Testis (tissue), 2 donors: ENCODE measurements at regions not wholly inside any gene's neighbourhood (a gene's known extent, or its start where the extent isn't known, plus 50 kb on each side); places are given as distances from the start of the nearest gene placed in this dataset.

ENCODE experiments used
- DNase-seq: peaks from one replicate; pipeline ENCODE4 v3.0.0-alpha.2; 2019
- H3K27ac ChIP-seq, 2 donors: fragments of 200-600 bp; sonication (generic); one replicate each; pipeline ENCODE4 v1.5.1; 2019
- H3K27me3 ChIP-seq: fragments of 200-600 bp; sonication (generic); one replicate; pipeline ENCODE4 v1.5.1; 2019
- H3K36me3 ChIP-seq: fragments of 200-600 bp; sonication (generic); one replicate; pipeline ENCODE4 v1.5.1; 2017; ENCODE audit warnings: low read depth; ENCODE audit errors: missing control alignments
- H3K4me1 ChIP-seq: fragments of 200-600 bp; sonication (generic); one replicate; pipeline ENCODE4 v1.5.1; 2019
- H3K4me3 ChIP-seq, 2 donors: fragments of 200-600 bp; sonication (generic); one replicate each; pipeline ENCODE4 v1.5.1; 2017 to 2019
- H3K9me3 ChIP-seq: fragments of 200-600 bp; sonication (generic); one replicate; pipeline ENCODE4 v1.5.1; 2017
- CTCF ChIP-seq, 3 experiments: fragments of 450-650 bp in 2 of 3; fragments of 200-600 bp in 1 of 3; sonication (generic) in 1 of 3; IDR thresholded peaks; one replicate each; pipeline ENCODE4 v1.5.1; 2016 to 2019; ENCODE audit warnings: antibody characterized with exemption in 3 of 3, mild to moderate bottlenecking in 2 of 3, moderate library complexity in 1 of 3
- POLR2A ChIP-seq: fragments of 450-650 bp; IDR thresholded peaks from one replicate; pipeline ENCODE4 v1.6.1; 2017; ENCODE audit warnings: antibody characterized with exemption, mild to moderate bottlenecking, moderate library complexity
- WGBS, 2 donors: methylation state at CpG; one replicate each; pipeline ENCODE4 v1.1.5; 2018; 5-methylcytosine and 5-hydroxymethylcytosine counted together
- intact Hi-C: fragments of 100-400 bp; cut with DNase I; formaldehyde crosslinking; loops from one replicate; pipeline ENCODE4 v1.15.1; 2023; ENCODE audit warnings: low total_unique reads

- Histone ChIP-seq H3K27ac (no peak overlapping the region), H3K4me1 (no peaks in the 10 kb centered on the region), H3K36me3 (no peaks in the 10 kb centered on the region), H3K9me3 (no peaks in the 10 kb centered on the region), H3K4me3 (no peak overlapping the region), H3K27me3 (no peaks in the 10 kb centered on the region)
- DNase-seq, result no peak
- 51 to 52% methylated on average over 6 of the region's 6 CpGs for WGBS, 2 donors
- no peak for TF ChIP-seq CTCF (IDR thresholded peaks at IDR 0.05)
- no peak for TF ChIP-seq POLR2A
- intact Hi-C loops, result no loop called here
Observed at GRCh38 chr2:220887876-220888275, 684.2 kb downstream of the EPHA4 start.

GRCh38 chr2:220890931-220891330 is 681.2 kb downstream of the EPHA4 start:
- DNase-seq, result no peak
- 69 to 74% methylated on average over 3 of the region's 3 CpGs for WGBS, 2 donors
- Histone ChIP-seq H3K27me3 (no peaks in the 10 kb centered on the region), H3K27ac (no peak overlapping the region), H3K9me3 (no peaks in the 10 kb centered on the region), H3K36me3 (no peaks in the 10 kb centered on the region), H3K4me3 (no peak overlapping the region), H3K4me1 (no peaks in the 10 kb centered on the region)
- TF ChIP-seq CTCF (IDR thresholded peaks at IDR 0.05) (no peak), POLR2A (no peak)
- intact Hi-C loops, result no loop called here

- no peak overlapping the region for H3K4me3 ChIP-seq
- H3K27ac ChIP-seq, result no peak overlapping the region
- no peaks in the 10 kb centered on the region for H3K27me3 ChIP-seq
- no peaks in the 10 kb centered on the region for H3K4me1 ChIP-seq
- TF ChIP-seq POLR2A (no peak), CTCF (IDR thresholded peaks at IDR 0.05) (no peak)
- intact Hi-C loops, result no loop called here
- no peak for DNase-seq
- no peaks in the 10 kb centered on the region for H3K36me3 ChIP-seq
- 83 to 89% methylated on average over 1 of the region's 1 CpG for WGBS, 2 donors
- H3K9me3 ChIP-seq, result no peaks in the 10 kb centered on the region
Observed at GRCh38 chr2:220891405-220891804, 680.7 kb downstream of the EPHA4 start.

- Histone ChIP-seq H3K36me3 (no peaks in the 10 kb centered on the region), H3K9me3 (no peaks in the 10 kb centered on the region), H3K27me3 (no peaks in the 10 kb centered on the region), H3K4me3 (no peak overlapping the region), H3K27ac (no peak overlapping the region), H3K4me1 (no peaks in the 10 kb centered on the region)
- whole genome bisulfite sequencing, 2 donors, result 90 to 93% methylated on average over 5 of the region's 5 CpGs
- TF ChIP-seq CTCF (IDR thresholded peaks at IDR 0.05) (no peak), POLR2A (no peak)
- intact Hi-C loops, result no loop called here
- no peak for DNase-seq
Observed at GRCh38 chr2:220892018-220892634, 680.0 kb downstream of the EPHA4 start.

- 78 to 81% methylated on average over 2 of the region's 2 CpGs for WGBS, 2 donors
- Histone ChIP-seq H3K27me3 (no peaks in the 10 kb centered on the region), H3K27ac (no peak overlapping the region), H3K4me3 (no peak overlapping the region), H3K4me1 (no peaks in the 10 kb centered on the region), H3K36me3 (no peaks in the 10 kb centered on the region), H3K9me3 (no peaks in the 10 kb centered on the region)
- intact Hi-C loops, result no loop called here
- DNase-seq, result no peak
- TF ChIP-seq CTCF (IDR thresholded peaks at IDR 0.05), result no peak
- TF ChIP-seq POLR2A, result no peak
Observed at GRCh38 chr2:220893411-220893810, 678.7 kb downstream of the EPHA4 start.
